Testis (tissue), 2 donors: ENCODE measurements at regions not wholly inside any gene's neighbourhood (a gene's known extent, or its start where the extent isn't known, plus 50 kb on each side); places are given as distances from the start of the nearest gene placed in this dataset.

ENCODE experiments used
- CTCF ChIP-seq, 3 experiments: fragments of 450-650 bp in 2 of 3; fragments of 200-600 bp in 1 of 3; sonication (generic) in 1 of 3; IDR thresholded peaks; one replicate each; pipeline ENCODE4 v1.5.1; 2016 to 2019; ENCODE audit warnings: antibody characterized with exemption in 3 of 3, mild to moderate bottlenecking in 2 of 3, moderate library complexity in 1 of 3
- POLR2A ChIP-seq: fragments of 450-650 bp; IDR thresholded peaks from one replicate; pipeline ENCODE4 v1.6.1; 2017; ENCODE audit warnings: antibody characterized with exemption, mild to moderate bottlenecking, moderate library complexity

GRCh38 chr7:153022475-153023193 lies 263.1 kb downstream of the ACTR3B start:
- TF ChIP-seq POLR2A (no peak), CTCF (IDR thresholded peaks at IDR 0.05) (no peak)
